ENCODE measurements at regions not wholly inside any gene's neighbourhood (a gene's known extent, or its start where the extent isn't known, plus 50 kb on each side); places are given as distances from the start of the nearest gene placed in this dataset.

DNA sequence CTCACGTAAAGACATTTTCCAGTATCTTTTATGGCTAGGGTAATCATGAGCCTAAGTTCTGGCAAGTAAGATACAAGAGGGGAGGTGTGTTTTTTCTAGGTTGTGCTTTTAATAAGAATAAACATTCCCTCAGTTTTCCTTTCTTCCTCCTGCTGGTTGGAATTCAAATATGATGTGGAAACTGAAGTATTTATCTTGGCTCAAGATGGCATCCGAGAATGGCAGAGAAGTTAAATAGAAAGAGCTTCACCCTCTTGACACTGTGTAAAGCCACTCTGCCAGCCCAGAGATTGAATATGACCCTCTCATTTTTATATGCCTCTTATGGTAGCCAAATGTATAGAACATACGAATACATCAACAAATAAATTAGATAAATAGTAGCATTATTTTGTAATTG is 438.4 kb downstream of the ISL1 start:
- TF ChIP-seq POLR2AphosphoS5 (IDR thresholded peaks at IDR 0.05) (no peak), POLR2A (IDR thresholded peaks at IDR 0.05) (no peak)
- TF ChIP-seq, protein P1, sequence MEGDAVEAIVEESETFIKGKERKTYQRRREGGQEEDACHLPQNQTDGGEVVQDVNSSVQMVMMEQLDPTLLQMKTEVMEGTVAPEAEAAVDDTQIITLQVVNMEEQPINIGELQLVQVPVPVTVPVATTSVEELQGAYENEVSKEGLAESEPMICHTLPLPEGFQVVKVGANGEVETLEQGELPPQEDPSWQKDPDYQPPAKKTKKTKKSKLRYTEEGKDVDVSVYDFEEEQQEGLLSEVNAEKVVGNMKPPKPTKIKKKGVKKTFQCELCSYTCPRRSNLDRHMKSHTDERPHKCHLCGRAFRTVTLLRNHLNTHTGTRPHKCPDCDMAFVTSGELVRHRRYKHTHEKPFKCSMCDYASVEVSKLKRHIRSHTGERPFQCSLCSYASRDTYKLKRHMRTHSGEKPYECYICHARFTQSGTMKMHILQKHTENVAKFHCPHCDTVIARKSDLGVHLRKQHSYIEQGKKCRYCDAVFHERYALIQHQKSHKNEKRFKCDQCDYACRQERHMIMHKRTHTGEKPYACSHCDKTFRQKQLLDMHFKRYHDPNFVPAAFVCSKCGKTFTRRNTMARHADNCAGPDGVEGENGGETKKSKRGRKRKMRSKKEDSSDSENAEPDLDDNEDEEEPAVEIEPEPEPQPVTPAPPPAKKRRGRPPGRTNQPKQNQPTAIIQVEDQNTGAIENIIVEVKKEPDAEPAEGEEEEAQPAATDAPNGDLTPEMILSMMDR (IDR thresholded peaks at IDR 0.05): no peak
